DMS53 treated with DMSO at 0.1 percent for 48 hours (cell line): ENCODE measurements at regions not wholly inside any gene's neighbourhood (a gene's known extent, or its start where the extent isn't known, plus 50 kb on each side); places are given as distances from the start of the nearest gene placed in this dataset.
A peak's percentile ranks its signal among the peaks of the same experiment; 100 is the strongest.

Experiments
- DNase-seq: peaks from one replicate; lab custom pipeline; 2025; ENCODE audit not compliant: unreplicated experiment; lab: John Stamatoyannopoulos, UW

- DNase-seq: no peak
Observed at GRCh38 chr6:151753581-151753980, 53.9 kb upstream of the ESR1 start.

DNA sequence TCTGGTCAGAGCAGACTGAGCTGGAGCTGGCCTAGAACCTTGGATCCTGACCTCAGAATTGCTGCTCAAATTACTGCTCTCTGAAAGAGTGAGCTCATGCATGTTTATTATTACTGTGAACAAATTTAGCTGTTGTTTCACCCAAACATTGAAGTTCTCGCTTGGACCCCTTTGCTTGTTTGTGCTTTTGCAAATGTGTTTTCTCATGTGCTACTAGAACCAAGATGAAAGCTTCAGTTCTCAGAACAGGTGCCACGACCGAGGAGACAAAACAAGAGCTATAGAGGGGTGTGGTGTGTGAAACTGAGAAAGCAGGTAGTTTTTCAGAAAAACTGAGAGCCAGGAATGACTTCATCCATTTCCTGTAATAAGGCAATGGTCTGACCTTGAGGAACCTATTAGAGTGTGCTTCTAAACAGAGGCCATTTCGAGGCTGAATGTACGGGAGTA lies 50.0 kb upstream of the ESR1 start:
- peak; percentile 20 for DNase-seq
